H1 (cell line): ENCODE measurements at regions not wholly inside any gene's neighbourhood (a gene's known extent, or its start where the extent isn't known, plus 50 kb on each side); places are given as distances from the start of the nearest gene placed in this dataset.

ENCODE experiments used
- CTCF ChIA-PET: fragments of 300-600 bp; sonication (Branson Sonifier 250); formaldehyde crosslinking; loops from one replicate; lab custom pipeline; 2021; ENCODE audit not compliant: partially characterized antibody; lab: Charles Lee
- POLR2A ChIA-PET: fragments of 300-600 bp; sonication (Branson Sonifier 250); formaldehyde crosslinking; loops from one replicate; lab custom pipeline; 2021; ENCODE audit warnings: inconsistent platforms; ENCODE audit not compliant: partially characterized antibody; lab: Charles Lee
- DNase-seq, 2 experiments: peaks; one replicate each; pipeline versions ENCODE4 v3.0.0 to v3.0.0-alpha.2; 2010 to 2022; ENCODE audit warnings: low spot score in 2 of 2, low read depth in 1 of 2, mixed read lengths in 1 of 2
- FAIRE-seq: peaks from 2 replicates; lab custom pipeline; 2011; peaks lifted over from hg19 to GRCh38; lab: Jason Lieb, UNC
- H2AFZ ChIP-seq: 2 replicates; pipeline ENCODE4 v1.8.1; 2012; ENCODE audit warnings: low read length, inconsistent platforms
- H2AK5ac ChIP-seq: 2 replicates; pipeline ENCODE4 v1.6.1; 2013; ENCODE audit warnings: low read depth, low read length
- H2BK120ac ChIP-seq: replicated peaks from 2 replicates; pipeline ENCODE3; 2013; ENCODE audit warnings: low read depth, low read length, inconsistent platforms
- H2BK12ac ChIP-seq: 2 replicates; pipeline ENCODE4 v1.6.1; 2013; ENCODE audit warnings: low read depth, low read length
- H2BK15ac ChIP-seq: 2 replicates; pipeline ENCODE4 v1.6.1; 2013; ENCODE audit warnings: low read length
- H2BK20ac ChIP-seq: 2 replicates; pipeline ENCODE4 v1.6.1; 2013; ENCODE audit warnings: low read length
- H2BK5ac ChIP-seq: 2 replicates; pipeline ENCODE4 v1.6.1; 2013; ENCODE audit warnings: low read depth, low read length
- H3K14ac ChIP-seq: 2 replicates; pipeline ENCODE4 v1.6.1; 2013; ENCODE audit warnings: inconsistent platforms; ENCODE audit not compliant: insufficient read length
- H3K18ac ChIP-seq: 2 replicates; pipeline ENCODE4 v1.6.1; 2013; ENCODE audit warnings: low read length; ENCODE audit errors: extremely low read depth
- H3K23ac ChIP-seq: 2 replicates; pipeline ENCODE4 v1.6.1; 2013; ENCODE audit warnings: inconsistent platforms; ENCODE audit not compliant: insufficient read length
- H3K23me2 ChIP-seq: 2 replicates; pipeline ENCODE4 v1.6.1; 2013; ENCODE audit warnings: low read depth, low read length
- H3K27ac ChIP-seq: 2 replicates; pipeline ENCODE4 v1.6.1; 2011; ENCODE audit warnings: low read depth, low read length, inconsistent platforms
- H3K27me3 ChIP-seq, 4 experiments: replicated peaks in 1 of 4; 1 replicate in 1 of 4; 2 replicates in 3 of 4; pipeline versions ENCODE4 v1.6.1 to v1.8.1; 2011 to 2013; ENCODE audit warnings: low read length in 3 of 4, mild to moderate bottlenecking in 3 of 4, inconsistent platforms in 2 of 4, mixed read lengths in 2 of 4, moderate library complexity in 1 of 4; ENCODE audit not compliant: control insufficient read depth in 3 of 4, insufficient read depth in 3 of 4; ENCODE audit errors: extremely low read depth in 1 of 4
- H3K36me3 ChIP-seq, 4 experiments: 2 replicates each; pipeline versions ENCODE4 v1.6.1 to v1.8.1; 2011 to 2013; ENCODE audit warnings: mild to moderate bottlenecking in 4 of 4, low read length in 3 of 4, moderate library complexity in 2 of 4, control low read depth in 1 of 4, inconsistent platforms in 1 of 4; ENCODE audit not compliant: insufficient read depth in 4 of 4, control insufficient read depth in 2 of 4
- H3K4ac ChIP-seq: replicated peaks from 2 replicates; pipeline ENCODE3; 2013; ENCODE audit warnings: low read length, low read depth, mixed read lengths, inconsistent platforms; ENCODE audit not compliant: insufficient read length
- H3K4me1 ChIP-seq, 4 experiments: replicated peaks in 1 of 4; 1 replicate in 1 of 4; 2 replicates in 3 of 4; pipeline versions ENCODE4 v1.6.1 to v1.8.1; 2011 to 2013; ENCODE audit warnings: low read length in 3 of 4, inconsistent platforms in 2 of 4, mixed read lengths in 1 of 4; ENCODE audit not compliant: insufficient read depth in 4 of 4, control insufficient read depth in 3 of 4
- H3K4me2 ChIP-seq, 2 experiments: 2 replicates each; pipeline versions ENCODE4 v1.6.1 to v1.8.1; 2011 to 2013; ENCODE audit warnings: low read depth in 2 of 2, low read length in 2 of 2, control low read depth in 1 of 2, inconsistent platforms in 1 of 2, mild to moderate bottlenecking in 1 of 2; ENCODE audit not compliant: insufficient read depth in 1 of 2
- H3K4me3 ChIP-seq, 4 experiments: fragments of 200-600, 300-600 bp in 1 of 4; sonication (generic), shearing (Covaris generic), sonication (Bioruptor Twin) in 1 of 4; 2 replicates each; pipeline versions ENCODE4 v1.5.1 to v1.8.1; 2011 to 2016; ENCODE audit warnings: low read length in 4 of 4, low read depth in 3 of 4, control low read depth in 2 of 4, inconsistent platforms in 2 of 4, mild to moderate bottlenecking in 2 of 4, mixed read lengths in 1 of 4, moderate library complexity in 1 of 4; ENCODE audit not compliant: insufficient read depth in 2 of 4; ENCODE audit errors: extremely low read depth in 1 of 4
- H3K56ac ChIP-seq: replicated peaks from 2 replicates; pipeline ENCODE3; 2013; ENCODE audit warnings: low read depth, mild to moderate bottlenecking, mixed read lengths, low read length, inconsistent platforms; ENCODE audit not compliant: insufficient read length
- H3K79me1 ChIP-seq: 2 replicates; pipeline ENCODE4 v1.6.1; 2013; ENCODE audit warnings: low read depth, low read length, control low read depth
- H3K79me2 ChIP-seq, 2 experiments: 2 replicates each; pipeline versions ENCODE4 v1.6.1 to v1.8.1; 2012 to 2013; ENCODE audit warnings: low read length in 2 of 2, mild to moderate bottlenecking in 2 of 2, inconsistent platforms in 1 of 2; ENCODE audit not compliant: insufficient read depth in 2 of 2, control insufficient read depth in 1 of 2
- H3K9ac ChIP-seq, 4 experiments: replicated peaks in 1 of 4; 1 replicate in 1 of 4; 2 replicates in 3 of 4; pipeline versions ENCODE4 v1.6.1 to v1.8.1; 2011 to 2013; ENCODE audit warnings: low read depth in 3 of 4, low read length in 3 of 4, control low read depth in 2 of 4, mild to moderate bottlenecking in 2 of 4, moderate library complexity in 2 of 4, inconsistent platforms in 1 of 4; ENCODE audit errors: extremely low read depth in 1 of 4
- H3K9me3 ChIP-seq, 2 experiments: 2 replicates each; pipeline versions ENCODE4 v1.6.1 to v1.8.1; 2012 to 2013; ENCODE audit warnings: mild to moderate bottlenecking in 2 of 2, moderate library complexity in 2 of 2, control low read depth in 1 of 2, inconsistent platforms in 1 of 2, low read depth in 1 of 2, low read length in 1 of 2, mixed read lengths in 1 of 2; ENCODE audit not compliant: insufficient read depth in 2 of 2
- H4K20me1 ChIP-seq, 2 experiments: replicated peaks in 1 of 2; 2 replicates each; pipeline versions ENCODE3 to v1.8.1; 2011 to 2013; ENCODE audit warnings: inconsistent platforms in 2 of 2, low read length in 2 of 2, mild to moderate bottlenecking in 1 of 2; ENCODE audit not compliant: insufficient read depth in 2 of 2, control insufficient read depth in 1 of 2
- H4K5ac ChIP-seq: 2 replicates; pipeline ENCODE4 v1.6.1; 2013; ENCODE audit warnings: low read length, low read depth, mixed read lengths, inconsistent platforms; ENCODE audit not compliant: insufficient read length
- H4K8ac ChIP-seq: 2 replicates; pipeline ENCODE4 v1.8.0; 2013; ENCODE audit warnings: mild to moderate bottlenecking, moderate library complexity, low read length, inconsistent platforms; ENCODE audit not compliant: insufficient read depth; ENCODE audit errors: extremely low read depth
- H4K91ac ChIP-seq: replicated peaks from 2 replicates; pipeline ENCODE3; 2013; ENCODE audit warnings: low read length, mixed read lengths, inconsistent platforms; ENCODE audit not compliant: insufficient read length
- KDM1A ChIP-seq: fragments of 200-600, 300-600 bp; sonication (generic); IDR thresholded peaks from 2 replicates; pipeline ENCODE4 v1.7.1; 2016; ENCODE audit warnings: mild to moderate bottlenecking, low read length, borderline replicate concordance
- NRF1 ChIP-seq: IDR thresholded peaks from 2 replicates; pipeline ENCODE4 v1.6.1; 2011; ENCODE audit warnings: mild to moderate bottlenecking, low read depth, low read length, improper control_type of control experiment
- POLR2A ChIP-seq, 2 experiments: IDR thresholded peaks; 1 replicate in 1 of 2; 2 replicates in 1 of 2; pipeline ENCODE4 v1.6.1; 2011; ENCODE audit warnings: low read depth in 2 of 2, low read length in 2 of 2, mild to moderate bottlenecking in 2 of 2; ENCODE audit errors: control extremely low read depth in 1 of 2
- POU5F1 ChIP-seq: IDR thresholded peaks from 2 replicates; pipeline ENCODE4 v1.6.1; 2011; ENCODE audit warnings: low read depth, mild to moderate bottlenecking, low read length, moderate library complexity
- TAF1 ChIP-seq: IDR thresholded peaks from 2 replicates; pipeline ENCODE4 v1.6.1; 2011; ENCODE audit warnings: mild to moderate bottlenecking, low read depth, low read length
- YY1 ChIP-seq: IDR thresholded peaks from 2 replicates; pipeline ENCODE4 v1.6.1; 2011; ENCODE audit warnings: low read depth, mild to moderate bottlenecking, low read length
- WGBS, 2 experiments: shearing (Covaris generic) in 1 of 2; methylation state at CpG; one replicate each; pipeline versions ENCODE4 v1.1.6 to v1.1.7; 2013 to 2015; ENCODE audit warnings: low lambda C conversion rate in 2 of 2, mixed read lengths in 2 of 2, inconsistent platforms in 1 of 2, low coverage in 1 of 2, missing lambda C conversion rate in 1 of 2; ENCODE audit not compliant: insufficient replicate concordance in 2 of 2, insufficient coverage in 1 of 2, insufficient read length in 1 of 2; ENCODE audit errors: extremely low coverage in 1 of 2, missing lambda C conversion rate in 1 of 2; 5-methylcytosine and 5-hydroxymethylcytosine counted together

DNA sequence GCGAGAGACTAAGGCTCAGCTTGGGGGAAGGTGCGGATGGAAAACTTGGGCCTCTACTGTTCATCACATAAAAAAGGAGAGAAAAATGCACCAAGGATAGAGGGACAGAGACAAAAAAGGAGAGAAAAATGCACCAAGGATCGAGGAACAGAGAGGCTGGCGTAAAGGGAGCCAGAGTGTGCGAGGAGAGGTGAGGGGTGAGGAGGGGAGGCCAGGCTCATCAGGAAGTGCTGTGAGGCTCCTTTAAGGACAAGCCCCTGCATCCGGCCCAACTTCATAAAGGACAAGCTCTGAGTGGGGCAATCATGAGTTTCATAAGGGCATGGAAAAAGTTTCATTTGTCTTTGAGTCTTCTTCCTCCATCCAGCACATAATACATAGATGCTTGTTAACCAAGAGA lies 117.2 kb upstream of the NXT1 start:
- Histone ChIP-seq H4K91ac (no peak overlapping the region), H3K9ac (no peak overlapping the region), H3K36me3 (no peaks in the 10 kb centered on the region), H2AK5ac (no peak overlapping the region), H3K9me3 (0 out of 4 replicates have a peak, but pooled peaks cover 0 to 2% of the 10 kb centered on the region in 2 experiments), H4K5ac (no peak overlapping the region), H3K23me2 (no peaks in the 10 kb centered on the region), H3K14ac (no peak overlapping the region), H3K79me2 (no peaks in the 10 kb centered on the region), H4K8ac (no peak overlapping the region), H2AFZ (no peak overlapping the region), H3K4me1 (no peaks in the 10 kb centered on the region; a peak in 1 of 7 replicates), H3K27ac (no peak overlapping the region), H2BK15ac (no peak overlapping the region), H2BK12ac (no peak overlapping the region), H3K18ac (no peak overlapping the region), H3K23ac (no peak overlapping the region), H3K4ac (no peak overlapping the region), H3K27me3 (no peaks in the 10 kb centered on the region), H3K56ac (no peak overlapping the region), H2BK120ac (no peak overlapping the region), H2BK5ac (no peak overlapping the region), H2BK20ac (no peak overlapping the region), H3K79me1 (no peaks in the 10 kb centered on the region), H3K4me3 (no peak overlapping the region), H4K20me1 (no peaks in the 10 kb centered on the region), H3K4me2 (no peak overlapping the region)
- FAIRE-seq = no peak
- ChIA-PET CTCF (interaction anchor here (0.6 to 3.0 kb wide), 9 partner anchors 9 to 1685 kb away, joined by 3 to 15 read pairs (median 5); no protein-coding TSS in a partner anchor), POLR2A (no interaction called here)
- 93% methylated on average over 6 of the region's 6 CpGs; no CpG with 5 or more reads in 1 of the 2 experiments for WGBS, 2 experiments
- DNase-seq = no peak
- no peak for TF ChIP-seq KDM1A
- no peak for TF ChIP-seq TAF1
- TF ChIP-seq YY1 = no peak
- TF ChIP-seq POLR2A (IDR thresholded peaks at IDR 0.05; ENCODE audit: control extremely low read depth in 1 of 2, low read depth in 2 of 2, low read length in 2 of 2) = no peak
- no peak for TF ChIP-seq NRF1
- TF ChIP-seq POU5F1 = no peak
